ENCODE measurements at regions not wholly inside any gene's neighbourhood (a gene's known extent, or its start where the extent isn't known, plus 50 kb on each side); places are given as distances from the start of the nearest gene placed in this dataset.

DNA sequence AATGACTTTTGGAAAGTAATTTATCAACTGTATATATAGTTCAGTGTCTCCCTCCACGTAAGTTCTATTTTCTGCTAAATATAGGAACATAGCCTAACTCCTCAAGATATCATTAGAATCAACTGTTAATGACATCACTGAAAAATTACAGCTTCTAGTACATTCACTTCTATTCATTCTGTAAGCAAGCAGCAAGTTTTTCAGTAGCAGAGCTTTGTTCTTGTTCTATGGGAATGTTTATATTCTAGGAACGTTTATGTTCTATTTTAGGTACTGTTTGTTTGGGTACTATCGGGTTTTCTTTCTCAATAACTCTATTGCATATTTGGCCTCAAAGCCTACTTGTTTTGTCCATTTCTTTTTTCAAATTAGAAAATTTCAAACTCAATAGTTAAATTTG lies 525.6 kb downstream of the EPHA7 start:
- no peaks in the 10 kb centered on the region for H3K27me3 ChIP-seq
- DNase-seq: no peak

DNA sequence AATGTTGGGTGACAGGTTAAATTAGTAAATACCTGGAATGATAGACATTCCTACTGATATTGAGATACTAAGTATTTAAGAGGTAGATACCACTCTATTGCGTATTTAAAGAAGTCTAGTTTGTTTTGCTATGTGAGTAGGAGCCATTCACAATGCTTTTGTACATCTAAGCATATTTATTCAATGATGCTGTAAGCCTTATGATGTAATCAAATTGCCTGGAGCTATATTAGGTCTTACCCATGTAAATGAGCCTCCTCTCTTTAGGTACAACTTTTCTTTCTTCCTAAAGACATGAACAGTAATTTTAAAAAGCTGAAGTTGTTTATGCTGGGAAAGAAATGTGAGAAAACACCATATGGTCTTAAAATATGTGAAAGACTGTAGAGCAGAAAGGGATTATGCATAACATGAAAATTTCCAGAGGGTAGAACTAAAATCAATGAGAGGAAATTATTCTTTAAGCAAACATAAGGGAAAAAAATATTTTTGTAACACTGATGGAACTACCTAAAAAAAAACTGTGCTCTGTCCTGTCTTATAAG lies 526.7 kb downstream of the EPHA7 start:
- WGBS, 4 donors: 84 to 91% (median 89%) methylated on average over 1 of the region's 1 CpG
- ATAC-seq (no peak), DNase-seq (no peak)
- TF ChIP-seq POLR2A (IDR thresholded peaks at IDR 0.05): no peak
- TF ChIP-seq, protein P1, sequence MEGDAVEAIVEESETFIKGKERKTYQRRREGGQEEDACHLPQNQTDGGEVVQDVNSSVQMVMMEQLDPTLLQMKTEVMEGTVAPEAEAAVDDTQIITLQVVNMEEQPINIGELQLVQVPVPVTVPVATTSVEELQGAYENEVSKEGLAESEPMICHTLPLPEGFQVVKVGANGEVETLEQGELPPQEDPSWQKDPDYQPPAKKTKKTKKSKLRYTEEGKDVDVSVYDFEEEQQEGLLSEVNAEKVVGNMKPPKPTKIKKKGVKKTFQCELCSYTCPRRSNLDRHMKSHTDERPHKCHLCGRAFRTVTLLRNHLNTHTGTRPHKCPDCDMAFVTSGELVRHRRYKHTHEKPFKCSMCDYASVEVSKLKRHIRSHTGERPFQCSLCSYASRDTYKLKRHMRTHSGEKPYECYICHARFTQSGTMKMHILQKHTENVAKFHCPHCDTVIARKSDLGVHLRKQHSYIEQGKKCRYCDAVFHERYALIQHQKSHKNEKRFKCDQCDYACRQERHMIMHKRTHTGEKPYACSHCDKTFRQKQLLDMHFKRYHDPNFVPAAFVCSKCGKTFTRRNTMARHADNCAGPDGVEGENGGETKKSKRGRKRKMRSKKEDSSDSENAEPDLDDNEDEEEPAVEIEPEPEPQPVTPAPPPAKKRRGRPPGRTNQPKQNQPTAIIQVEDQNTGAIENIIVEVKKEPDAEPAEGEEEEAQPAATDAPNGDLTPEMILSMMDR (IDR thresholded peaks at IDR 0.05): no peak
- H3K4me1 ChIP-seq: no peaks in the 10 kb centered on the region
- no peaks in the 10 kb centered on the region for H3K27me3 ChIP-seq
- no peak overlapping the region for H3K4me3 ChIP-seq
- H3K27ac ChIP-seq: no peak overlapping the region
- H3K9me3 ChIP-seq: peaks cover 0 to 22% (median 6%) of the 10 kb centered on the region in 12 donors
- intact Hi-C loops (cut with DNase I): no loop called here
- no peaks in the 10 kb centered on the region for H3K36me3 ChIP-seq

More for the DNA sequence above, 525.6 kb downstream of the EPHA7 start:
- no peak overlapping the region for H3K27ac ChIP-seq
- H3K4me1 ChIP-seq: no peaks in the 10 kb centered on the region
- intact Hi-C loops (cut with DNase I): no loop called here
- TF ChIP-seq POLR2A (IDR thresholded peaks at IDR 0.05): no peak
- TF ChIP-seq, protein P1 (IDR thresholded peaks at IDR 0.05): no peak
- peaks cover 0 to 21% (median 6%) of the 10 kb centered on the region in 12 donors for H3K9me3 ChIP-seq
- H3K36me3 ChIP-seq: no peaks in the 10 kb centered on the region
- 37 to 53% (median 40%) methylated on average over 3 of the region's 3 CpGs for WGBS, 4 donors
- ATAC-seq: no peak
- H3K4me3 ChIP-seq: no peak overlapping the region

DNA sequence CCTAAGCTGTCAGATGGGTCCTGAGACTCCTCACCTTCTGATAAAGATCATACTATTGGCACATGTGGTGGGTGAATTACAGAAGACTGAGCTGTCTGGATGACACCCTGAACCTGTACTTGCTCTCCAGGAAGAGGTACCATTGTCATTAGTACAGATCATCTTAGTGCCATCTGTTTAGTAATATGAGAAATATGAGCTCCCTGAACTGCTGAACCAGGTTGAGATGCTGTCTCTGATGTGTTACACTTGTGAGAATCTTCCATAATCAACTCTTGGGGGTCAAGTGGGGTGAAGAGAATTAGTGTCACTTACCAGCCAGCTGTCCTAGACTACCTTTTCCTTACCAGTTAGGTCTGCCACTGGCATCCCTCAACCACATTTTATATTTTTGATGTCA lies 531.0 kb downstream of the EPHA7 start:
- Histone ChIP-seq H3K4me1 (no peaks in the 10 kb centered on the region), H3K27ac (no peak overlapping the region), H3K9me3 (peaks cover 0 to 41% (median 6%) of the 10 kb centered on the region in 12 donors), H3K36me3 (no peaks in the 10 kb centered on the region), H3K27me3 (no peaks in the 10 kb centered on the region), H3K4me3 (no peak overlapping the region)
- DNase-seq (no peak), ATAC-seq (no peak)
- intact Hi-C loops (cut with DNase I): no loop called here
- no peak for TF ChIP-seq POLR2A (IDR thresholded peaks at IDR 0.05)

DNA sequence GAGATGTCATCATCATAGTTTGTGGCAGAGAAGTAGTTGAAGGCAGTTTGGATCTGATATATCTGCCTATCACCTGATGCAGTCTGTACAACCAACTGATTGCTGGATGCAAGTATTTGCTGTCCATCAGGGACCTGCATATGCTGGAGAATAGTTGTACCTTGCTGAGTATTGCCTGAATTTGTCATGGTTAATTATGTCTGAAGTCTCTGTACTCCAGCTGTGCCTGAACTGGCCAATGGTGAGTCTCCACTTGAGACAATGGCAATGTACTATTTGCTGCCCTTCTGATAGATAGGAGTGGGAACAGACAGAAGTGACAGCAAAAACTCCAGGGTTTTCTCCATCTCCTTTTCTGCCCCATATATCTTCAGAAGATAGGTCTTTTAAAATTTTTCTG lies 531.5 kb downstream of the EPHA7 start:
- H3K4me1 ChIP-seq: no peaks in the 10 kb centered on the region
- ATAC-seq: no peak
- no peak for DNase-seq
- H3K36me3 ChIP-seq: no peaks in the 10 kb centered on the region
- TF ChIP-seq, protein P1 (IDR thresholded peaks at IDR 0.05): no peak
- TF ChIP-seq POLR2A (IDR thresholded peaks at IDR 0.05): no peak
- H3K9me3 ChIP-seq: peaks cover 0 to 41% (median 6%) of the 10 kb centered on the region in 12 donors
- intact Hi-C loops (cut with DNase I): no loop called here
- no peak overlapping the region for H3K4me3 ChIP-seq
- H3K27ac ChIP-seq: no peak overlapping the region
- no peaks in the 10 kb centered on the region for H3K27me3 ChIP-seq

DNA sequence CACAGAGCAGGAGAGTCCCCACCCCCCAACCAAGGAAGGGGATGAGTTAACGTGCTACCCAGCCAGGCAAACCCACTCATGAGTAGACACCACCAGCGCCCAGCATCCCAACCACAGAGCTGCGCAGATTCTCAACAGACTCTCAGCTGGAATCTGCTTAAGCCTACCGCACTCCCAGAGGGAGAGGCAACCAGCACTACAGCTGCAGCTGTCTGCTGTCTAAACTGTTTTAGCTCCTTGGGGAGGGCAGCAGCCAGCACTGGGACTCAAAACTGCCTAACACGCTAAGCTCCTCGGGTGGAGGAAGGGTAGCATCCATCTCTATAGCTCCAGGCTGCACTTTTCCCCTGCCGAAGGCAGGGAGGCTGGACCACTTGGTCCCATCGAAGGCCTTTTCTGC lies 539.8 kb downstream of the EPHA7 start:
- no peak overlapping the region for H3K27ac ChIP-seq
- no peak for DNase-seq
- H3K9me3 ChIP-seq: peaks cover 0 to 34% (median 4%) of the 10 kb centered on the region in 12 donors
- ATAC-seq: no peak
- no peaks in the 10 kb centered on the region for H3K27me3 ChIP-seq
- intact Hi-C loops (cut with DNase I): no loop called here
- no peaks in the 10 kb centered on the region for H3K4me1 ChIP-seq
- no peak for TF ChIP-seq POLR2A (IDR thresholded peaks at IDR 0.05)
- no peak overlapping the region for H3K4me3 ChIP-seq
- WGBS, 4 donors: 90 to 95% (median 92%) methylated on average over 8 of the region's 8 CpGs
- no peaks in the 10 kb centered on the region for H3K36me3 ChIP-seq
